ENCODE measurements at regions not wholly inside any gene's neighbourhood (a gene's known extent, or its start where the extent isn't known, plus 50 kb on each side); places are given as distances from the start of the nearest gene placed in this dataset.

DNA sequence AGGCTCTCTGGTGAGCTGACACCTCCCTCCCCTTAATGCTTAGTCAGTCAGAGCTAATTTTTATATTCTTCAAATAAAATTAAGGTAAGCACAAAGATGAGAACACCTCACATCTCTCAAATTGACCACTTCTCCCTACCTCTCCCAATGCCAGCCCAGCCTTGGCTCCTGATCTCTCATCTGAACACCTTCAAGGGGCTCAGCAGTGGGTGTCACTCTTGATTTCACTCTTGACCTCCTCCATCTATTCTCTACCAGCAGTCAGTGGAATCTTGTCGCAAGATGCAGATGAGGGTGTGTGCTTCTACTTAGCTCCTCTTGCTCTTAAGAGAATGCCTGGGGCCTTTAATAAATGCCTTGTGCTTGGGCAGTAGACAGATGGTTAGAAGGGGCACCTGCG, 309.0 kb upstream of the IRX3 start:
- Histone ChIP-seq H3K9me3 (no peaks in the 10 kb centered on the region), H3K27ac (no peak overlapping the region), H3K27me3 (no peaks in the 10 kb centered on the region), H3K4me1 (no peaks in the 10 kb centered on the region), H3K4me3 (no peak overlapping the region), H3K36me3 (no peaks in the 10 kb centered on the region)
- DNase-seq (no peak), FAIRE-seq (no peak), ATAC-seq (no peak)
- TF ChIP-seq, protein P1, sequence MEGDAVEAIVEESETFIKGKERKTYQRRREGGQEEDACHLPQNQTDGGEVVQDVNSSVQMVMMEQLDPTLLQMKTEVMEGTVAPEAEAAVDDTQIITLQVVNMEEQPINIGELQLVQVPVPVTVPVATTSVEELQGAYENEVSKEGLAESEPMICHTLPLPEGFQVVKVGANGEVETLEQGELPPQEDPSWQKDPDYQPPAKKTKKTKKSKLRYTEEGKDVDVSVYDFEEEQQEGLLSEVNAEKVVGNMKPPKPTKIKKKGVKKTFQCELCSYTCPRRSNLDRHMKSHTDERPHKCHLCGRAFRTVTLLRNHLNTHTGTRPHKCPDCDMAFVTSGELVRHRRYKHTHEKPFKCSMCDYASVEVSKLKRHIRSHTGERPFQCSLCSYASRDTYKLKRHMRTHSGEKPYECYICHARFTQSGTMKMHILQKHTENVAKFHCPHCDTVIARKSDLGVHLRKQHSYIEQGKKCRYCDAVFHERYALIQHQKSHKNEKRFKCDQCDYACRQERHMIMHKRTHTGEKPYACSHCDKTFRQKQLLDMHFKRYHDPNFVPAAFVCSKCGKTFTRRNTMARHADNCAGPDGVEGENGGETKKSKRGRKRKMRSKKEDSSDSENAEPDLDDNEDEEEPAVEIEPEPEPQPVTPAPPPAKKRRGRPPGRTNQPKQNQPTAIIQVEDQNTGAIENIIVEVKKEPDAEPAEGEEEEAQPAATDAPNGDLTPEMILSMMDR (IDR thresholded peaks at IDR 0.05) = no peak
- intact Hi-C loops (cut with DNase I) = no loop called here
- 57 to 69% methylated on average over 2 of the region's 2 CpGs for WGBS, 2 donors

DNA sequence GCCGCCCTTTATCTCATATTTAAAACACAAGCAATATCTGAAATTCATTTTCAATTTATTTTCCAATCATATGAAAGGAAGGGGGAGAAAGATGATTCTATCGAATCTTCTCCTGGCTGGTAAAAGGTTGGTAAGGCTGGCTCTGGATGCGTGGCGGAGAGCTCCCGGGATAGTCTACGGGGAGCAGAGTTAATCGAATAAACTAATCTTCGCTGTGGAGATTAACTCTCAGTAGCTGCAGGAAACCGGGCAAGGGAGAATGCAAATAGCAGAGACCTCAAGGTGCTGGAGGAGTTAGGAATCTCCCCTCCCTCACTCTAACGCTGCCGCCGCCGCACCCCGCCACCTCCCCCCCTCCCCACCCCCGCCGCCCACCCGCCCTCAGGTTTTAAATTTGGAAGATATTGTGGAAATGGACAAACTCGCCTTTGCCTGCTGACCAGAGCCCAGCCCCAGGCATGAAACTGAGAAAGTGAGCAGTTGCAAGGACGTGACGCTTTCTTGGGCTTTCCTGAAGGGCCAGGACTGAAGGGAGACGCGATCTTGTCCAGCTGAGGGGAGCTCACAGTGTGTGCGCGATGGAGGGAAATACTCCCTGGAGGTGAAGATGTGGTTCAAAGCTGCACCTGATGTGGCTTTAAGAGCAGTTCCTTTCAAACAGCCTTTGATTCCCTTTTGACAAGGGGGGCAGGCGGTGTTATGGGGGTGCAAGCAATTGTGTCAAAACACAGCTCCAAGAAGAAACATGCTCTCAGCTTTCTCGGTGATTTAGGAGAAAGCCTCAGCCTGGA, 308.2 kb upstream of the IRX3 start:
- Histone ChIP-seq H3K27me3 (no peaks in the 10 kb centered on the region), H3K4me3 (no peak overlapping the region), H3K9me3 (no peaks in the 10 kb centered on the region), H3K4me1 (no peaks in the 10 kb centered on the region), H3K36me3 (no peaks in the 10 kb centered on the region), H3K27ac (no peak overlapping the region)
- 15 to 23% methylated on average over 18 to 26 of the region's 26 CpGs for WGBS, 2 donors
- intact Hi-C loops (cut with DNase I) = no loop called here
- DNase-seq (no peak), ATAC-seq (no peak), FAIRE-seq (no peak)
- TF ChIP-seq, protein P1 (IDR thresholded peaks at IDR 0.05) = no peak

DNA sequence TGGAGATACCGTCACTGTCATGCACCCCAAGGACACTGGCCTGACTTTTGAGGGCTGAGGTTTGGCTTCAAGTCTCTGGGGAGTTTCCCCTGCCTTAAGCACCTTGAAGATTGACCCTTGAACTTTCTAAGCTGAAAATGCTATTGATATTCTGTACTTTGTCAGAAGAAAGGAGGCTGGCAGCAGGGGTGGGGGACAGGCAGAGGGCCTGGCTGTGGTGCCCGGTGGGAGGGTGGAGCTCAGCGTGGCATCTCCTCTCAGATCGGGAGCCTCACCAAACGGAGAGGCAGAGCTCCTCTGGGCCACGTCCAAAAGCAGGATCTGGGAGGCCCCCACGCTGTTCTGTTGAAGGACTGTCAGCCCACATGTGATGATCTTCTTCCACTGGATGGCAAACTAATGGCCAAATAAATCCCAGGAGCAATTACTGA, 305.2 kb upstream of the IRX3 start:
- no peaks in the 10 kb centered on the region for H3K9me3 ChIP-seq
- FAIRE-seq = no peak

DNA sequence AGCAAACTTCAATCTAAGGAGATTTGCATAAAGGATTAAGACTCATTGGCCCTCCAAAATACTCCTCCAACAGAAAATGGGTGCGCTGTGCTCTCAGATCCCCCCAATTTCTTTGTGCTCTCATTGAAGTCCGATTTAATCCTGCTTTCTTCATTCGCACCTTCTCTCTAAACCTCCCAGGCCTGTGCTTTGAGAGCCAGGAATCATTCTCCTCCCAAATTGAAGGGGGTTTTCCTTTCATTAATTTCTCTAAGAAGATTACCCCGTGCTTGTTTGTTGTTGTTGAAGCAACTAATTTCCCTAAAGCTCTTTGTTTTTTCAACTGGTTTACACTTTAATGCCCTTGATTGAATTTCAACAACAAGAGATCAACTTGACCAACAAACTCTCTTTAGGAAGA, 304.2 kb upstream of the IRX3 start:
- no peaks in the 10 kb centered on the region for H3K36me3 ChIP-seq
- TF ChIP-seq, protein P1 (IDR thresholded peaks at IDR 0.05) = no peak
- H3K4me3 ChIP-seq = no peak overlapping the region
- FAIRE-seq (no peak), DNase-seq (no peak), ATAC-seq (no peak)
- H3K9me3 ChIP-seq = no peaks in the 10 kb centered on the region
- H3K4me1 ChIP-seq = no peaks in the 10 kb centered on the region
- no peaks in the 10 kb centered on the region for H3K27me3 ChIP-seq
- H3K27ac ChIP-seq = no peak overlapping the region
- intact Hi-C loops (cut with DNase I) = no loop called here
- 69 to 73% methylated on average over 4 of the region's 4 CpGs for WGBS, 2 donors

More for the DNA sequence above, 305.2 kb upstream of the IRX3 start:
- intact Hi-C loops (cut with DNase I) = no loop called here
- Histone ChIP-seq H3K27me3 (no peaks in the 10 kb centered on the region), H3K4me1 (no peaks in the 10 kb centered on the region), H3K4me3 (no peak overlapping the region), H3K36me3 (no peaks in the 10 kb centered on the region), H3K27ac (no peak overlapping the region)
- WGBS, 2 donors = 47 to 55% methylated on average over 7 of the region's 7 CpGs
- DNase-seq (no peak), ATAC-seq (no peak)
- TF ChIP-seq, protein P1 (IDR thresholded peaks at IDR 0.05) = no peak

DNA sequence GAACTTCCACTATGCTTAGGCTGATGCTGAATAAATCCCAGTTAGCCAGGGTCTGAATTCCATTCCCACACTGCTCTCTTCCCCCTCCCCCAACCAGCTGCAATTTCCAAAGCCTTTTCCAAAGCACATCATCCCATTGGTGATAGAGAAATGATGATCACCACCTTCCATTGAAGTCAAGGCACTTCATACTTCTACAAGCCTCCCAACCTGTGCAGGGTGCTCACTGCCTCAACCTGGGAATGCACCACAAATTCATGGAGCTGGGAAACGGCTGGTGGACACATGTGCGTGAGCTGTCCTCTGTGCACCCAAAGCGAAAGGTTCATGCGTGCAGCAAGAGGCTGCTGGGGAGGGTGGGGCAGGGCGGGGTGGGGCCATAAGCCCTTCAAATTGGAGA, 302.7 kb upstream of the IRX3 start:
- ATAC-seq = no peak
- H3K27ac ChIP-seq = no peak overlapping the region
- TF ChIP-seq, protein P1 (IDR thresholded peaks at IDR 0.05) = no peak
- no peaks in the 10 kb centered on the region for H3K27me3 ChIP-seq
- whole genome bisulfite sequencing, 2 donors = 62 to 75% methylated on average over 5 of the region's 5 CpGs
- no peaks in the 10 kb centered on the region for H3K9me3 ChIP-seq
- no peaks in the 10 kb centered on the region for H3K4me1 ChIP-seq
- H3K36me3 ChIP-seq = no peaks in the 10 kb centered on the region
- no peak for FAIRE-seq
- no peak for DNase-seq
- intact Hi-C loops (cut with DNase I) = no loop called here
- H3K4me3 ChIP-seq = no peak overlapping the region
